Hindlimb muscle (tissue), 1 donor: ENCODE measurements at regions not wholly inside any gene's neighbourhood (a gene's known extent, or its start where the extent isn't known, plus 50 kb on each side); places are given as distances from the start of the nearest gene placed in this dataset.

ENCODE experiments used
- DNase-seq: peaks from one replicate; pipeline ENCODE4 v3.0.0-alpha.2; 2013

GRCh38 chr6:51553246-51554015 is 534.0 kb downstream of the PKHD1 start:
- no peak for DNase-seq

- DNase-seq = no peak
Measured at GRCh38 chr6:51554029-51554428, 533.4 kb downstream of the PKHD1 start.

- no peak for DNase-seq
Measured at GRCh38 chr6:51559059-51559458, 528.4 kb downstream of the PKHD1 start.

- DNase-seq = no peak
Measured at GRCh38 chr6:51562198-51562597, 525.2 kb downstream of the PKHD1 start.
